ENCODE measurements at regions not wholly inside any gene's neighbourhood (a gene's known extent, or its start where the extent isn't known, plus 50 kb on each side); places are given as distances from the start of the nearest gene placed in this dataset.

DNA sequence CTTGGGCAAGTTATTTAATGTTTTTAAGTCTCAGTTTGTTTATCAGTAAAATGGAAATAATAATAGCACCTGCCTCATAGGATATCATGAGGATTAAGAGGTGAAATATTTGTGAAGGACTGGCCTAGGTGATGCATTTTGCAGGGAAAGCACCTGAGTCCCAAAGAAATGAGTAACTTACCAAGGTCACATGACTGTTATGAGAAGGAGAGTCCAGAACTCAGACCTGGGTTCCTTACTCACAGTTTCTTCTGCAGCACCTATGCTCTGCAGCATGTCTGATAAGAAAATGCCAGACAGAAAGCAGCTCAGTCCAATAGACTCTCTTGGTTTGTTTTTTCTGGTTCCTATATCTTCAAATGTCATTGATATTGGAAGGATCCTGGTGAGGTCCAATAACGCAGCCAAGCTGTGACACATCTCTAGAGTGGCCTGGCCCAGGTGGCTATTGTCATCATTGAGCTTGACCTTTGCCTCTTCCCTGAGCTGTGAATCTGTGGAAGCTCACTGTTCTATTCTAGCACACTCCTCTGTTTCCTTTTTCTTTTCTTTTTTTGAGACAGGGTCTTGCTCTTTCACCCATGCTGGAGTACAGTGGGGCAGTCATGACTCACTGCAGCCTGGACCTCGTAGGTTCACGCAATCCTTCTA lies 174.7 kb upstream of the NAV2 start:
- Histone ChIP-seq H3K36me3 (no peaks in the 10 kb centered on the region), H3K27ac (no peak overlapping the region), H3K4me1 (no peaks in the 10 kb centered on the region), H3K27me3 (peaks cover 0 to 4% (median 0%) of the 10 kb centered on the region in 7 donors), H3K4me3 (no peak overlapping the region), H3K9me3 (no peaks in the 10 kb centered on the region)
- DNase-seq (no peak), ATAC-seq (no peak)
- TF ChIP-seq, protein P1, sequence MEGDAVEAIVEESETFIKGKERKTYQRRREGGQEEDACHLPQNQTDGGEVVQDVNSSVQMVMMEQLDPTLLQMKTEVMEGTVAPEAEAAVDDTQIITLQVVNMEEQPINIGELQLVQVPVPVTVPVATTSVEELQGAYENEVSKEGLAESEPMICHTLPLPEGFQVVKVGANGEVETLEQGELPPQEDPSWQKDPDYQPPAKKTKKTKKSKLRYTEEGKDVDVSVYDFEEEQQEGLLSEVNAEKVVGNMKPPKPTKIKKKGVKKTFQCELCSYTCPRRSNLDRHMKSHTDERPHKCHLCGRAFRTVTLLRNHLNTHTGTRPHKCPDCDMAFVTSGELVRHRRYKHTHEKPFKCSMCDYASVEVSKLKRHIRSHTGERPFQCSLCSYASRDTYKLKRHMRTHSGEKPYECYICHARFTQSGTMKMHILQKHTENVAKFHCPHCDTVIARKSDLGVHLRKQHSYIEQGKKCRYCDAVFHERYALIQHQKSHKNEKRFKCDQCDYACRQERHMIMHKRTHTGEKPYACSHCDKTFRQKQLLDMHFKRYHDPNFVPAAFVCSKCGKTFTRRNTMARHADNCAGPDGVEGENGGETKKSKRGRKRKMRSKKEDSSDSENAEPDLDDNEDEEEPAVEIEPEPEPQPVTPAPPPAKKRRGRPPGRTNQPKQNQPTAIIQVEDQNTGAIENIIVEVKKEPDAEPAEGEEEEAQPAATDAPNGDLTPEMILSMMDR (IDR thresholded peaks at IDR 0.05), result no peak
- 73 to 88% methylated on average over 3 of the region's 3 CpGs for WGBS, 2 donors
- intact Hi-C loops (cut with DNase I), result loop anchor here in 1 of 10 donors (5.0 kb wide), 1 partner anchor 211 kb away; no protein-coding TSS in a partner anchor

DNA sequence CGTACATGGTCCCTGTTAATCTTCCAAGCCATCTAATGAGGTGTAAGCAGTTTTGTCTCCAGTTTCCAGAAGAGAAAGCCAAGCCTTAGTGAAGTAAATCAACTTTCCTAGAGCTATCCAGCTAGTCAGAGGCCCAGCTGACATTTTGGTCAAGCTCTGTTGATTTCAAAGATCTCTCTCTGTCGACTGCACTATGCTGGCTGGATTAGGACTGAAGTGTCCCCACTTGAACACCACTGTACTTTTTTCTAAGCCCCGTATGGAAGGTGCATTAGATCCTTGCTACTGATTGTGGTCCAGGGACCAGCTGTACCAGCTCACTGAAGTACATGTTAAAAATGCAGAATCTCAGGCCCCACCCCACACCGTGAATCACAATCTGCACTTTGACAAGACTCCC lies 176.5 kb upstream of the NAV2 start:
- ATAC-seq, result no peak
- Histone ChIP-seq H3K36me3 (no peaks in the 10 kb centered on the region), H3K4me3 (no peak overlapping the region), H3K4me1 (no peaks in the 10 kb centered on the region), H3K27ac (no peak overlapping the region), H3K27me3 (peaks cover 0 to 4% (median 0%) of the 10 kb centered on the region in 7 donors), H3K9me3 (no peaks in the 10 kb centered on the region)
- TF ChIP-seq, protein P1 (IDR thresholded peaks at IDR 0.05), result no peak
- WGBS, 2 donors, result 73% methylated on average over 4 of the region's 4 CpGs
- intact Hi-C loops (cut with DNase I), result loop anchor here in 1 of 10 donors (5.0 kb wide), 1 partner anchor 209 kb away; no protein-coding TSS in a partner anchor
- no peak for DNase-seq

DNA sequence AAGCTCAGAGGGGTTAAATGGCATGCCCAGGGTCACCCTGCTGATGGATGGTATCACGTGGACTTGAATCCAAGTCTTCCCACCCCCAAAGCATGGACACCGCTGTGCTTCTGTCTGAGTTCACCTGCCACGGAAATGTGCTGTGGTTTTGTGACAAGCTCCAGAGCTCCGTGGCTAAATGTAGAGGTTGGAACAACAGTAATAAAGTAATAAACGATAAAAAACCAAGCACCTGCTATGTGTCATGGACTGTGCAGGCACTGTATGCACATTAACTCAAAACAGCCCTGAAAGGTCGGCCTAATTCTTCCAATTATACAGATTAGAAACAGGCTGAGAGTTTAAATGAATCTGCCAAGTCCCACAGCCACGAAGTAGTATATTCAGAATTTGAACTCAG lies 182.1 kb upstream of the NAV2 start:
- Histone ChIP-seq H3K4me1 (no peaks in the 10 kb centered on the region), H3K27ac (no peak overlapping the region), H3K9me3 (no peaks in the 10 kb centered on the region), H3K4me3 (no peak overlapping the region), H3K27me3 (peaks cover 0 to 6% (median 0%) of the 10 kb centered on the region in 7 donors), H3K36me3 (no peaks in the 10 kb centered on the region)
- ATAC-seq (no peak), DNase-seq (no peak)
- TF ChIP-seq, protein P1 (IDR thresholded peaks at IDR 0.05), result no peak
- 86 to 89% methylated on average over 7 of the region's 7 CpGs for WGBS, 2 donors
- intact Hi-C loops (cut with DNase I), result no loop called here

DNA sequence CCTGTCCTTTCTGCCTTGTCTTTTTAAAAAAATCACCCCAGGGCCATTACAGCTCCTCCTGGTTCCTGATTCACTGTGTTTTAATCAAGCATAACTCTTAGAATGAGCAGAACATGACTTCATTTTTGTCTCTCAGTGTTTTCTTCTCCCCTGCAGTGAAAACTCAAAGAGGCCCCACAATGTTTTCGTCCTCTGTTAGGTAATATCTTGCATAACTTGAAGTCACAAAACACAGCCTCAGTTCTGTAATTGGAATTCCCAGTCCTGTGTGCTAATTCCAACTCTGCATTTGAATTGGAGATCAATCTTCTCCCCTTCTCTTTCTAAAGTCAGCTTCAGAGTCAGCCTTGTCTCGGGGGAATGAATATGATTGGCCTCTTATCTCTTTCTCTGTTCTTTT lies 186.5 kb upstream of the NAV2 start:
- no peaks in the 10 kb centered on the region for H3K4me1 ChIP-seq
- DNase-seq, result no peak
- H3K4me3 ChIP-seq, result no peak overlapping the region
- TF ChIP-seq, protein P1 (IDR thresholded peaks at IDR 0.05), result no peak
- intact Hi-C loops (cut with DNase I), result no loop called here
- H3K27ac ChIP-seq, result no peak overlapping the region
- no peak for ATAC-seq
- no peaks in the 10 kb centered on the region for H3K9me3 ChIP-seq
- H3K27me3 ChIP-seq, result peaks cover 0 to 6% (median 0%) of the 10 kb centered on the region in 7 donors
- H3K36me3 ChIP-seq, result no peaks in the 10 kb centered on the region
- WGBS, 2 donors, result 87 to 94% methylated on average over 2 of the region's 2 CpGs

Data from heart right ventricle (tissue), 16 donors.